RWPE1 (cell line): ENCODE measurements at regions not wholly inside any gene's neighbourhood (a gene's known extent, or its start where the extent isn't known, plus 50 kb on each side); places are given as distances from the start of the nearest gene placed in this dataset.

ENCODE experiments used
- CTCF ChIA-PET: fragments of 350-600 bp; sonication (Branson Sonifier 250); formaldehyde crosslinking; extraction: SDS; loops from one replicate; lab custom pipeline; 2021; lab: Yijun Ruan, JAX
- POLR2A ChIA-PET: fragments of 400-600 bp; formaldehyde crosslinking; extraction: SDS; loops from one replicate; lab custom pipeline; 2020; ENCODE audit warnings: antibody characterized with exemption; ENCODE audit not compliant: low non-redundant PET; lab: Yijun Ruan, JAX
- DNase-seq: peaks from one replicate; pipeline ENCODE4 v3.0.0; 2012; ENCODE audit warnings: low spot score
- H3K27ac ChIP-seq: fragments of 450-650 bp; 2 replicates; pipeline ENCODE4 v1.5.1; 2017
- CTCF ChIP-seq: fragments of 450-650 bp; conservative IDR thresholded peaks from 2 replicates; pipeline ENCODE4 v1.5.1; 2017; ENCODE audit warnings: low read depth, mild to moderate bottlenecking

DNA sequence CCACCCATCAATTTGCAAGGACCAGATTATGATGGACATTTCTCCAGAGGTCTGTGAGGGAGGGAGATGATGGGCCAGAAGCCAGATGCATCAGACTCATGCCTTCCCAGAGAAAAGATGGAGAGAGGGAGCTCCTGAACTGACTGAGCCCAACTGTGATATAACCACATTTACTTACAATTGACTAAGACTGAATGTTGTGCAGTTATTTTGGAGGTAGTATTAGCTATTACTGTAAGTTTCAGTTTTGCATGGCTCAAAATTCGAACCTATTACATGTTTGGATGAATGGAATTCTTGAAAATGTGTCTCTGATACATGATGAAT lies 211.1 kb upstream of the SFSWAP start:
- no peak for TF ChIP-seq CTCF
- no peak for DNase-seq
- CTCF ChIA-PET, result no interaction called here
- POLR2A ChIA-PET, result no interaction called here
- peak overlapping the region; percentile 71 for H3K27ac ChIP-seq

- no peak overlapping the region for H3K27ac ChIP-seq
- DNase-seq, result no peak
- ChIA-PET CTCF (no interaction called here), POLR2A (no interaction called here)
- TF ChIP-seq CTCF, result no peak
Observed at GRCh38 chr12:131500564-131500963, 210.3 kb upstream of the SFSWAP start.

GRCh38 chr12:131505561-131505960 lies 205.3 kb upstream of the SFSWAP start:
- ChIA-PET POLR2A (no interaction called here), CTCF (no interaction called here)
- no peak for TF ChIP-seq CTCF
- DNase-seq, result no peak
- no peak overlapping the region for H3K27ac ChIP-seq

DNA sequence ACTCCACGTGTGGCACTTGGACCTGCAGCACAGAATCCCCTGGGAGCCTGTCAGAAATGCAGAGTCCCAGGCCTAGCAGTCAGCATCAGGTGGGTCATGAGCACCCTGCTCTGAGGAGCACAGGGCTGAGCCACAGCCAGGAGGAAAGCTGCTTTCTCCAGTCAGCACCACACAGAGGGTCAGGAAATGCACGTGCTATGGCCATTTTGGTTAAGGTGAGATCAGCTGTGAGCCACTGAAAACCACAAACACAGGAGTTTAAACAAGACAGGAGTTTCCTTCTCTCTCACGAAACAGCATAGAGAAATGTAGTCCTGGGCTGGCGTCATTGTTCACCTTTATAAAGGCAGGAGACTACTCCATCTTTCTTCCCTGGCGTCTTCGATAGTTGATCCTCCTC lies 204.5 kb upstream of the SFSWAP start:
- CTCF ChIA-PET, result no interaction called here
- no peak for TF ChIP-seq CTCF
- POLR2A ChIA-PET, result no interaction called here
- no peak for DNase-seq
- H3K27ac ChIP-seq, result no peak overlapping the region

- TF ChIP-seq CTCF, result no peak
- no peak overlapping the region for H3K27ac ChIP-seq
- DNase-seq, result no peak
- ChIA-PET POLR2A (no interaction called here), CTCF (no interaction called here)
Observed at GRCh38 chr12:131507094-131507493, 203.8 kb upstream of the SFSWAP start.

DNA sequence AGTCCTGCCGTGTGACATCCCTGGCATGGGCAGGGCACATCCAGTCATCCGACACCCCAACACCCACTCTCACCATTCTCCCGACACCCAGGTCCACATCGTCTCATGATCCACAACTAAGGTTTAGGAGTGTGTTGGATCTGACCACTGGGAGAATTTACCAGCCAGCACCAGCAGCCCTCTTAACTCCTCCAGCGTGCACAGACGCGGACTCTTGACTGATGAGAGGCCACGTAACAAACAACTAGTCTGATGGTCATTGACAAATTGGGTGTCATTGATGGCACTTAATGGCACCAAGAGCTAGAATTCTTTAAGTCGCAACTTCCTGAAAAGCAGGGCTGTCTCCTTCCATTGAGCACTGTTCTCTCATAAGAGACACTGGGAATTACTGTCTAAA lies 203.0 kb upstream of the SFSWAP start:
- no peak for TF ChIP-seq CTCF
- POLR2A ChIA-PET, result no interaction called here
- no peak overlapping the region for H3K27ac ChIP-seq
- CTCF ChIA-PET, result interaction anchor here (0.7 kb wide), 1 partner anchor 475 kb away, joined by 3 read pairs; no protein-coding TSS in a partner anchor
- DNase-seq, result no peak

DNA sequence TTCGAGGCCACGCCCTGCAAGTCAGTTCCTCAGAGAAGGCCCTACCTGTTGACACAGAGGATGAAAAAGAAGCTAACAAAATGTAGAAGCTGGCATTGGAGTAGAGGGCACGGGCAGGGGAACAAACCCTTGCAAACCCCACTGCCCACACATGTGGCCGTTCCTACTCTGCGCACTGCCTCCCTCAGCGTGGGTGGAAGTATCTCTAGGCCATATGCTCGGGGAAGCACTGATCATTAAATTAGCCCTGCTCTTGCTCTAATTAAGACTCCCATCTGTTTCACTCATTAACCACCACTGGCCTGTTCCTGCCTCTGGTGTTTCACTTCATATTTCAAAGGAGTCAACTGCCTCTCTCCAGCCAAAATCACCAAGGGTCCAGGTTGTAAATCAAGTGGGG lies 201.2 kb upstream of the SFSWAP start:
- no peak for TF ChIP-seq CTCF
- no peak overlapping the region for H3K27ac ChIP-seq
- CTCF ChIA-PET, result interaction anchor here (0.7 kb wide), 1 partner anchor 753 kb away, joined by 4 read pairs; no protein-coding TSS in a partner anchor
- POLR2A ChIA-PET, result no interaction called here
- no peak for DNase-seq
